ENCODE measurements at regions not wholly inside any gene's neighbourhood (a gene's known extent, or its start where the extent isn't known, plus 50 kb on each side); places are given as distances from the start of the nearest gene placed in this dataset.
"Not testable (repeated sequence)": the region's sequence is repeated elsewhere in the genome, so short reads cannot be mapped to it uniquely, and the experiment has no call there.

DNA sequence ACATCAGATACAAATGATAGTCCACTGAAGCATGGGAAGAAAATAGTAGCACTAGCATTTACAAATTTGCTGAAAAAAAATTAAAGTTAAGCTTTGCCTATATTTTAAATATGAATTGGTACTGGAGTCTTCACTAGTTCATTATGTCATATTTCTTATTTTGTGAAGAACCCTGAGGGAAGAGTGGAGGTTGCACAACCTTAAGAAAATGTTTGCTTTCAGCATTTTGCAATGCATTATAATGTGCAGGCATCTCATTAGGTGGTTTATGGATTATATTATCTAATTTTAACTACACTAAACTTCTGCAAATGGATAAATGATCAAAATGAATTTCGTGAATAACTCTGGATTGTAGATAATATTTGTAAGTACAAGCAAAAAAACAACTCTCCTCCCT is 390.8 kb upstream of the HS3ST5 start:
- no peak for DNase-seq (ENCODE audit: low read depth in 4 of 4, low spot score in 3 of 4)

DNA sequence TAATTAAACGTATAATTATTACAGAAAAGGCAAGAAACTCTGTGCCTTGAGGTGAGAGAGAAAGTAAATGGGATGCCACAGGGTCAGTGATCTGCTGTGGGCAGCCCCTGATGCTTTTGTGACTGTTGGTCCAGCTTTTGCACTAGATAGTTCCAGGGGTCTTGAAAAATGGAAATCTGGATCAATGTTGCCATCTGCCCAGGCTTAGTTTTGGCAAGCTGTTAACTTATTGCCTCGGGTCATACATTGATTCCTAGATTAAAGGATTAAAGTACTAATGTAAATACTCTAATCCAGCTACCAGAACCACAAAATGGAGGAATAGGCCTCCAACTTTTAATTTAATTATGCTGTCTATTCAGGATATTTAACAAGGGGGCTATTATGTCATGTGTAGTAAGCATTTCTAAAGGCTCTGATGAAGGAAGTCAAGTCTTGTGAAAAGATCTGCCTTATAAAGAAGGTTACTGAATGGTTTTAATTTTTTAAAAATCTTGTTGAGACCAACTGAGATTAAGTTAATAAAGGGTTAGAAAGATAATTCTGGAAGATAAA is 376.0 kb upstream of the HS3ST5 start:
- DNase-seq (ENCODE audit: low read depth in 4 of 4, low spot score in 3 of 4): no peak

DNA sequence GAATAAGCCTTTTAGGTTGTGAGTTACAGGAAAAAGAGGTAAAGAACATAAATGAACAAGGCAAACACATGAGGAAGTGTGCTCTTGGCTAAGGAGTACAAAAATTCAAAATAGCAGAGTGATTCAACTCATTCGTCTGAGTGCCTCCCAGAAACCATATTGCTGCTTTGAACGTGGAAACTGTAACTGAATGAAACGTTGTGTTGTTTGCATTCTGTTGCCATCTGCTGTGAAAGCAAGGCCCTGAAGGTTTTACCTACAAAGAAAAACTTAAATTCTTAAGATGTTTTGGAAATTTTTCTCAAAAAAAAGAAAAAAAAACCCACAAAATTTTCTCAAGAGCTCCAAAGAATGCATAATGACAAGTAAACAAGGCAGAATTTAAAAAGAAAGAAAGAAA is 375.4 kb upstream of the HS3ST5 start:
- no peak for DNase-seq (ENCODE audit: low read depth in 4 of 4, low spot score in 3 of 4)

DNA sequence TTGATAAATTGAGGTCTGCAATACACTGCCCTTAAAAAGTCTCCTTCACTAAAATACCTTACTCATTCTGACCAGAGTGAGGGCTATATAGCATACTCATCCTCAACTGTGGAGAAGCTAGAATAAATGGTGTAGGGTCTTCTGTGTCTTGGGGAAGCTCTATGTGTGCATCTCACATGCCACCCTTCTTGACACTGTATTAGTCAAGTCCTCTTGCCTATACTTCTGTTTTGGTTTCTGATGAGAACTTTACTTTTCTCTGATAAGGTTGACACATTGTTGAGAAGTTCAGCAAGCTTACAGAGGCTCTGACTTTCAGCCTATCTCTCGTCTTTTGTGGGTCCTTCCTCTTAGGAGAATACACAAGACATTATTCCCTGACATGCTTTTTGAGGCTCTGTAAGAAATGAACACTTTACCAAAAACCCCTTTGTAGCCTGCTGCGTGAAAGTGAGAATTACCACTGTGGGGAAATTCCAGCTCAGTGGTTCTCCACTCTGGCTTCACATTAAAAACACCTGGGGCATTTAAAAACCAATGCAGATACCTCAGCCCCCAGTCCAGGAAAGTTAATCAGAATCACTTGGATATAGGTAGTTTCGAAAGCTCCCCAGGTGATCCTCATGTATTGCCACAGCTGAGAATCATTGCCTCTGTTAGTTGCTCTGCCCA is 372.1 kb upstream of the HS3ST5 start:
- no peak for DNase-seq (ENCODE audit: low read depth in 4 of 4, low spot score in 3 of 4)

DNA sequence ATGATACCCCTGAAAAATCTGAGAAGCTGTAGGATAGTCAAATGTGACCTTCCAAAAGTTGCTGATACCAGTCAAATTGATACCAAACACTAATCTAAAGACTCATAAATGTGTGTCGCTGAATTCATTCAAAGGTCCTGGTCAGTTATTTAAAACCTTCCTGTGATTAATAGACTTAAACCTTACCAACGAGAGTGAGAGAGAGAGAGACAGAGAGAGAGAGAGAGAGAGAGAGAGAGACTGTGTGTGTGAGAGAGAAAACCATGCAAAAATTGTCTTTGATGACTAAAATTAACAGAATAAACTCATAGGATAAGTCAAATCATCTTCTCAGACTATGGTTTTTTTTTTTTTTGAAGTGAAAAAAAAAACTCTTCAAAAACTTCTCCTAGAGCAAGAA is 370.9 kb upstream of the HS3ST5 start:
- DNase-seq (ENCODE audit: low read depth in 4 of 4, low spot score in 3 of 4): no peak

DNA sequence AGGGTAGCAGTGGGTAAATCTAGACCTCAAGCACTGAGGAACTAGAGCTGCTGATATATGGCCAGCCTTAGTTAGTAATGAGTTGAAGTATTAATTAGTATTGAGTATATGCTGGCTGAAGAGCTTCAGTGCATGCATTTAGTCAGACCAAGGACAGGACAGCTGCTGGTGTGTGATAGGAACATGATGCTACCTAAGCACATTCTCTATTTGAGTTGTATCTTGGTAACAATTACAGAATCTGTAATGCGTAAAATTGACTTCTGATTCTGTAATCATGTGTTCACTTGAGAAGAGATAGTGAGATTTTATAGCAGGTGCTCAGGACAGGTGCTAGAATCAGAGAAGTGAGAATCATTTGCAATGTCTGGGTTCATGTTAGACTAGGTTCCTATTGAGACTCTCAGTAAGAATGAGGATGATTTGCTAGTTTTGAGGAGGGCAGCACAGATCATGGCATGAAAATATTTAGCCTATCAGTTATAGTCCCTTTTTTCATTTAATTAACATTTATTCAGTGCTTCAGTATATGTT is 369.4 kb upstream of the HS3ST5 start:
- no peak for DNase-seq (ENCODE audit: low read depth in 4 of 4, low spot score in 3 of 4)

DNA sequence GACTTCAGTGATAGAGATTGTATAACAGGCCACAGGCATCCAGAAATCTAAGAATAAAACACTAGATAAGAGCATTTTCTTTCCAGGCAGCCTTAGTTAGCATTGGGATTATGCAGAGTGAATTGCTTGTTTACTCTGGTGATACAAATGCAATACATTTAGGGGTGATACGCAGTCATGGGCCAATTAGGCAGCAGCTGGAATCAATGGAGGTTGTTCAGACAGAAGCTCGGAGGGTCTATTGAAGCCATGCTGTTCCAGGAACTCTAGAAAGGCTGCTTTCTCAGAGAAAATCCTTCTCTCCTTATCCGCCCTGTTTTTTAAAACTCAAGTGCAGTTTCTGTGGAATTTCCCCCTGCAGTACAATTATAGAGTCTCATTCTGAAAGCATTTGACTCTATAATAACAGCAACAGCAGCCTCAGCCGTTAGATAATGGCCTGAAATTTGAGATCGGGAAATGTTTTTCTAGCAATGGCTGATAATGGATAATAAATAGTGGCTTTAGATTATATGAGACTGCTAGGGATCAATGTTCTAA is 364.3 kb upstream of the HS3ST5 start:
- no peak for DNase-seq (ENCODE audit: low read depth in 4 of 4, low spot score in 3 of 4)

DNA sequence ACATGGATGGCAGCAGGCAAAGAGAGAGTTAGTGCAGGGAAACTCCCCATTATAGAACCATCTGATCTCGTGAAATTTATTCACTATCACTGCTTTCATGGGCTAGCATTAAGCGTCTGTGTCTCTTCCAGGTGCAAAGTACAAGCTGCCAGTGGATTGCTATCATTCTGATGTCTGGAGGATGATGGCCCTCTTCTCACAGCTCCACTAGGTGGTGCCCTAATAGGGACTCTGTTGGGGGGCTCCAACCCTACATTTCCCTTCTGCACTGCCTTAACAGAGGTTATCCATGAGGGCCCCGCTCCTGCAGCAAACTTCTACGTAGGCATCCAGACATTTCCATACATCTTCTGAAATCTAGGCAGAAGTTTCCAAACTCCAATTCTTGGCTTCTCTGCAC is 347.8 kb upstream of the HS3ST5 start:
- DNase-seq (ENCODE audit: low read depth in 4 of 4, low spot score in 3 of 4): no peak

DNA sequence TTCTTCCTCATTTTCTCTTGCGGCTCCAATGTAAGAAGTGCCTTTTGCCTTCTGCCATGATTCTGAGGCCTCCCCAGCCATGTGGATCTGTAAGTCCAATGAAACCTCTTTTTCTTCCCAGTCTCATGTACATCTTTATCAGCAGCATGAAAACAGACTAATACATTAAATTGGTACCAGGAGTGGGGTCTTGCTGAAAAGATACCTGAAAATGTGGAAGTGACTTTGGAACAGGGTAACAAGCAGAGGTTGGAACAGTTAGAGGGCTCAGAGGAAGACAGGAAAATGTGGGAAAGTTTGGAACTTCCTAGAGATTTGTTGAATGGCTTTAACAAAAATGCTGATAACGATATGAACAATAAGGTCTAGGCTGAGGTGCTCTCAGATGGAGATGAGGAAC is 316.7 kb upstream of the HS3ST5 start:
- no peak for DNase-seq (ENCODE audit: low read depth in 4 of 4, low spot score in 3 of 4)

DNA sequence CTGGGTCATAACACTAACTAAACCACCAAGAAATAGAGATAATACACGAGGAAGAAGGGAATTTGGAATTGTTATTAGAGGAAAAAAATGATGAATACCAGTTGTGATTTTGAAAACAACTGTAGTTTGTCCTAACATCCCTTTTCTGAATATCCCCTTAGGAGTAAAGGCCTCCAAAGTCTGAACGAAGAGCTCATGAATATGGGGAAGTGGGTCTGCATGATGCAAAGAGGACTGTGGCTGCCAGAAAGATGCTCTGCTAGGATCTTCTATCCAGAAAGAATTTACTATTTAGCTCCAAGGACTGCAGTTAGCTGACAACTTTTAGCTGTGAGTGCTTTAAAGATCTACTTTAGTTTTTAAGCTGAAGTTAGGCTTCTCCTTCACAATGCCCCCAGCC is 308.8 kb upstream of the HS3ST5 start:
- DNase-seq (ENCODE audit: low read depth in 4 of 4, low spot score in 3 of 4): no peak

DNA sequence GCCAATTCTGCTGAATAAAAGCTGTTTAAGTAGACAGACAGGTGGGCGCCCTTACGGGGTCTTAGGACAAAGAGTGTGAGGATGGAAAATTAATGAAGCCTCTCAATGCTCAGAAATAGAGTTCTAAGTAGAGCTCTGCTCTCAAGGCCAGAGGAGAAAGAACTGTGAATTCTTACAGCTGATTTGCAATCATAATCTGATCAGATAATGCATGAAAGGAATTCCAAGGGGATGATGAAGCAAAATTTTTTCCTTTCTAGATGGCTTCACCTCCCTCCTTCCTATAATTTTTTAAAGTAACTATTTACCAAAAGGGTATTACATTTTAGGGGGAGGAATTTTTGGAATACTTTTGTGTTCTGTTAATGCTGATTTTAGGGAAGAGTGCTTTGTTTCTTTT is 308.1 kb upstream of the HS3ST5 start:
- DNase-seq (ENCODE audit: low read depth in 4 of 4, low spot score in 3 of 4): no peak

DNA sequence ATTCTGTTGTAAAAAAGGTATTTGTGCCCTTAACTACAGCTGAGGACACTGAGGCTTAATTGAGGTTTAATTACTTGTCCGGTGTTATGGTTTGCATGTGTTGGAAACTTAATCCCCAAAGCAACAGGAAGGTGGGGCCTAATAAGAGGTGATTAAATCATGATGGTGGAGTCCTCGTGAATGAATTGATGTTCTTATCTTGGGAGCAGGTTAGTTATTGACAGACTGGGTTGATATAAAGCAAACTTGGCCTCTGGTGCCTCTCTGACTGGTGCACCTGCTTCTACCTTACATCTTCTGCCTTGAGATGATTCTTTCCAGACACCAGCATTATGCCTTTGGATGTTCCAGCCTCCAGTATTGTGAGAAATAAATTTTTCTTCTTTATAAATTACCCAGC is 306.5 kb upstream of the HS3ST5 start:
- no peak for DNase-seq (ENCODE audit: low read depth in 4 of 4, low spot score in 3 of 4)

DNA sequence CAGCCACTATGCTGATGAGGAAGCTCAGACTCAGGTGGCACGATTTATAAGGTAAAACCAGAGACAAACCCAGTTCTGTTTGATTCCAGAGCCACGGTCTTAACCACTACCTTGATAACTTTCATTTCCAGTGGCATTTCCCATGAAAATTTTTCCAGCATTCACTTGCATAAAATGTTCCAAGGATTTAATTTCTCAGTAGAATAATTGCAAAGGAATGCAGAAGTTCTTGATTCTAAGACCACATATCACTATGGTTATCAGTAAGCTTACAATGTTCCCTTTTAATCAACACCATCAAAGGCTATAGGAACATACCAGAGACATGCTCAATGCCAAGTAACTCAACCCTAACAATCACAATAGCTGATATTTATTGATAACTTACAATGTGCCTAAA is 306.0 kb upstream of the HS3ST5 start:
- no peak for DNase-seq (ENCODE audit: low read depth in 4 of 4, low spot score in 3 of 4)

DNA sequence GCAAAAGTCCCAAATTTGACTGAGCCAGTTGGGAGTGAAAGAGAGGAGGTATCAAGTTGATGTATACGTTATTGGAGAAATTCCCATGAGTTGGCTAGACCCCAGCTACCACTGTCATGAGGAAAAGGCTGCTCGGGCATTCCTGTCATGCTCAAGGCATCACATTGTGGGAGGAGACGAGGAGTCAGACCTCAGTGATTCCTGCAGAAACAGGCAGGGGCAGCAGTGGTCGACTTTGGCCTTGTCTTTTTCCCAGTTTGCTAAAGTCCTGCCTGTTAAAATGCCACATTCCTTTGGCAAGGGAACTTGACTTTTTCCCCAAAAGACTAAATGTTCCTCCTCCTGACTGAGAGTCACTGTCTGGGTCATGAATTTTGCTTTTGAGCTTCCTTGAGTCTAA is 295.5 kb upstream of the HS3ST5 start:
- DNase-seq (ENCODE audit: low read depth in 4 of 4, low spot score in 3 of 4): no peak

DNA sequence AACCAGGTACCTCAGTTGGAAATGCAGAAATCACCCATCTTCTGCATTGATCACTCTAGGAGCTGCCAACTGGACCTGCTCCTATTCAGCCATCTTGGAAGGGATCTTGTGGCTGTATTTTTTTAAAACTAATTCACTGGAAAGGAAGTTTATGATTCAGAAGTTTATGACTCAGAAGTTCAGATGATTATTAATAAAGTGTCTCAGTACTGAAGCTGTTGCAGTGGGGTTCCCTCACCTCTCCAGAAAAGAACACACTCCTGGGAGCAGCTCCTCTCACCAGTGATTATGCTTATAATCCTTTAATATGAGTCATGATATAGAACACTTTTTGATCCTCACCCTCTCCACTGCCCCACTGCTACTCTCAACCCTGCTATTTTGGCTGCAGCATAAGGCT is 291.2 kb upstream of the HS3ST5 start:
- DNase-seq (ENCODE audit: low read depth in 4 of 4, low spot score in 3 of 4): no peak

DNA sequence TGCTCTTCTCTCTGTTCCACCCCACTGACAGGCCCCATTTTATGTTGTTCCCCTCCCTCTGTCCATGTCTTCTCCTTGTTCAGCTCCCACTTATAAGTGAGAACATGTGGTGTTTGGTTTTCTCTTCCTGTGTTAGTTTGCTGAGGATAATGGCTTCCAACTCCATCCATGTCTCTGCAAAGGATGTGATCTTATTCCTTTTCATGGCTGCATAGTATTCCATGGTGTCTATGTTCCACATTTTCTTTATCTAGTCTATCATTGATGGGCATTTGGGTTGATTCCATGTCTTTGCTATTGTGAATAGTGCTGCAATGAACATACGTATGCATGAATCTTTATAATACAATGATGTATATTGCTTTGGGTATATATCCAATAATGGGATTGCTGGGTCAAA is 283.4 kb upstream of the HS3ST5 start:
- not testable (repeated sequence) for DNase-seq (ENCODE audit: low read depth in 4 of 4, low spot score in 3 of 4)

DNA sequence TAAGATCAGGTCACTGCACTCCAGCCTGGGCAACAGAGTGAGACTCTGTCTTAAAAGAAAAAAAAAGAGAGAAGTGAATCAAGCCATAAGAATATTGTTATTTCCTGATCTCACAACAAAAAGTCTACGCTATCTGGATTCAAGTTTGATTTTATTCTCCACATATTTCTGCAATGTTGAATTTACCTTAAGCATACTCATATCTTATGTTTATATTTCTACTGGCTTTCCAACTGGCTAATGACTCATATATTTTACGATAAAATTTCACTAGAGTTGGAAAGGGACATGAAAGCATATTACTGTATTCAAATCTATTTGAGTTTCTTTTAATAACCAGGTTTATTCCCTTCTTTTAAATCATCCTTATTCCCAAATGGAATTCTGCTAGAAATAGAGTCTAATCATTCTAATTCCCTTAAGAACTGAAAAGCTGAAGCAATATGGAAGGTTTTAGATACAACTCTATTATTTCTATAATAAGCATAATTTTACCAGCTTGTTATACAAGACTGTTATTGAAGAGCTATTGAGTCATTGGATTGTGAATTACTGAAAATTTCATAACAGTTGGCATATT is 276.9 kb upstream of the HS3ST5 start:
- DNase-seq (ENCODE audit: low read depth in 4 of 4, low spot score in 3 of 4): no peak

DNA sequence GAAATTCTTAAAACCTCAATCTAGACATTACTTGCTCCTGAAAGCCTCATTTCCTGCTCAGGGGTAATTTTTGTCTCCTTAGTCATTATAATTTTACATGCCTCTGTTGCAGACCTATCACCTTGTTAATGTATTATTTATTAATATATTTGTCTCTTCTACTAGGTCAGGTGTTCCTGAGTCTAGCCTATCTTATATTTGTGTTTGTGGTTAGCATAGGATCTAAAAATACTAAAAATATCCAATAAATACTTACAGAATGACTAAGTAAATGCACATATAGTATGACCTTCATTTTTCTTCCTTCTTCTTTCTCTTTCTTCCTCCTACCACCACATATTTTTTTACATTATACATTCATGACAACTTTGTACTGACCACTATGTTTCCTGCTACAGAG is 268.9 kb upstream of the HS3ST5 start:
- no peak for DNase-seq (ENCODE audit: low read depth in 4 of 4, low spot score in 3 of 4)

DNA sequence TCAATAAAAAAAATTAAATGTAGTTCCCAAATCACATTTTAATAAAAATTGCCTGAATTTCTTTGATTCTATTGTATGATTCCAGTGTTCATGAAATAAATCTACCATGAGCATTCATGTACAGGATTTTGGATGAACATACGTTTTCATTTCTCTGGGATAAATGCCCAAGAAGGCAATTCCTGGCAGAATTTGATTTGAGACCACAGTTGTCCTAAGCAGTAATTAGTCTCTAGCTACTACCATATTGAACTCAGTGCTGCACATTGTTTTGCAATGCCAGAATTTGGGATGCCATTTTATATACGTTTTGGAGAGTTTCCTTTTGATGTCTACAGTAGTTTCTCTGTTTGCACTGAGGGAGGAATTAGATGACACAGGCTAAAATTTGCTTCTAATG is 265.3 kb upstream of the HS3ST5 start:
- no peak for DNase-seq (ENCODE audit: low read depth in 4 of 4, low spot score in 3 of 4)

DNA sequence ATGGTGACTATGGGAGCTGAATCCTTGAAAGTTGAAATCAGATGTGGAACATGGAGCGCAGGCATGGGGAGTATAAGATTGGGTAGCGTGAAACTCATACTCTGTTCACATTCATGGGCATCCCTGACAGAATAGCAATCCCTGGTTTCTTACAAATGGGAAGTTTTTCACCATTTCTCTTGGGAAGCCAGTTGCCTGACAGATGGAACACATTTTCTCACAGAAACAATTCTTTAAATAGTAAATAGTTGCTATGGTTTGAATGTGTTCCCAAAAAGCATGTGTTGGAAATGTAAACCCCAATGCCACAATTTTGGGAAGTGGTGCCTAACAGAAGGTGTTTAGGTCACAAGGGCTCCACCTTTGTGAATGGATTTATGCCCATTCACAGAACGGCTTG is 262.8 kb upstream of the HS3ST5 start:
- DNase-seq (ENCODE audit: low read depth in 4 of 4, low spot score in 3 of 4): no peak

DNA sequence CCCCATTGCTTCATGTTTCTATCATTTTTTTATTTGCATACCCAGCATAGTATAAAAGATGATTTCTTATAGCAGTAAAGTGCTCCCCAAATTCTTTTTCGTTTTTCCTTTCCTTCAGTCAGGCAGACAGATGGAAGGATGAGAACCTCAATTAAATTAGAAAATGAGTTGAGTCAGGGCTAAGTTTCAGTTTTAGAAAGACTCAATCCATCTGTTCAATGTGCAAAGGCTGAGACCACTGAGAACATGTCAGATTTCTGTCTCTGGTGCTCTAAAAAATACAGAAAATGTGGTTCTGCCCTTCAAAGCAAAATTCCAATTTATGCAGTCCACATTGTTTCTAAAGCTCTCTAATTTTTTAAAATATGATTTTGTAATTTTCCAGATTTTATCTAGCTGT is 257.6 kb upstream of the HS3ST5 start:
- DNase-seq (ENCODE audit: low read depth in 4 of 4, low spot score in 3 of 4): no peak

DNA sequence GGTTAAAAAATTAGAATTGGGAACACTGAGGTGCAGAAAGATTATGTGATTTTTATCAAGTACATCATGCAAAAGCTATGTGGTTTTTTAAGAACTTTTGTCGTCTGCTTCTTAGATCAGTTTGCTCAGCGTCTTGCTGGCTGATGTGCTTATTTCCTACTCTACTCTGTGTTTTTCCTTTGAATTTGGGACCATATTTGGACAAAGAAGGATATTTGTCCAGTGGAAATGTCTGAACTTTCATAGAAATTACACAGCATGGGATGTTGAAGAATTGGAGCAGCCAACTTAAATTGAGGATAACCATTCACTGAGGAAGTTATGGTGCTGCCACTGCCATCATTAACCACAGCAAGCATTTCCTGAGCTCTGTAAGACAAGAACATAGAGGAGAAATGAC is 252.8 kb upstream of the HS3ST5 start:
- DNase-seq (ENCODE audit: low read depth in 4 of 4, low spot score in 3 of 4): no peak

Measured in left renal pelvis (tissue), 4 donors.